Activated CD4-positive, alpha-beta T cell treated with anti-CD3 and anti-CD28 coated beads, Interleukin-2, amount 10 ng/mL, durations not matched to agents 7 days and 5 days (primary cell): ENCODE measurements at regions not wholly inside any gene's neighbourhood (a gene's known extent, or its start where the extent isn't known, plus 50 kb on each side); places are given as distances from the start of the nearest gene placed in this dataset.

Experiments
- CTCF ChIA-PET: fragments of 350-600 bp; sonication (Branson Sonifier 250); formaldehyde crosslinking; loops from one replicate; lab custom pipeline; 2021; ENCODE audit warnings: antibody characterized with exemption; lab: Charles Lee
- POLR2A ChIA-PET: fragments of 350-600 bp; sonication (Branson Sonifier 250); formaldehyde crosslinking; loops from one replicate; lab custom pipeline; 2021; ENCODE audit warnings: antibody characterized with exemption; lab: Charles Lee
- DNase-seq: peaks from one replicate; pipeline ENCODE4 v3.0.0-alpha.2; 2020
- H3K27ac Mint-ChIP-seq: one replicate; pipeline ENCODE4 v1.8.0; 2021; ENCODE audit warnings: mild to moderate bottlenecking, moderate library complexity, mixed read lengths
- H3K27me3 Mint-ChIP-seq: one replicate; pipeline ENCODE4 v1.8.0; 2021; ENCODE audit warnings: mixed read lengths
- H3K36me3 Mint-ChIP-seq: one replicate; pipeline ENCODE4 v1.8.0; 2021; ENCODE audit warnings: low read depth, mixed read lengths
- H3K4me1 Mint-ChIP-seq: one replicate; pipeline ENCODE4 v1.8.0; 2021; ENCODE audit warnings: mixed read lengths
- H3K4me3 Mint-ChIP-seq: one replicate; pipeline ENCODE4 v1.8.0; 2021; ENCODE audit warnings: mild to moderate bottlenecking, moderate library complexity, mixed read lengths
- H3K9me3 Mint-ChIP-seq: one replicate; pipeline ENCODE4 v1.8.0; 2021; ENCODE audit warnings: mixed read lengths

DNA sequence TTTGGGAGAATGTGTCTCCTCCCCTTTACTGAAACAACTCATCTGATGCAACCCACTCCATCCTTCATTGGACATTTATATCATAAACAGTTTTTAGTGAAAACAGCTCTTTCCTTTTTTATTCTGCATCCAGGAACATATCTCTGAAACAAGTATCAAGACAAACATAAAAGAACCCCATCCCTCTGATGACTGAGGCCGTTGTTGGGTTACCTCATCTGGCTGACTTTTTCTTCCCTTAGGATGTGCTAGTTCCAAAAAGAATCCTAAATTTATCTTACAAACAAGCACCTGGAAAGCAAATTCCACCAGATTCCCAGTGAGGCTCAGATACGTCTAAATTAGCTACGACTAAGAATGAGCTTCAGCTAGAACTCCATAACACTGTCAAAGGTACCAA, 483.7 kb upstream of the INTU start:
- H3K9me3 Mint-ChIP-seq = no peaks in the 10 kb centered on the region
- H3K4me1 Mint-ChIP-seq = no peaks in the 10 kb centered on the region
- ChIA-PET CTCF (no interaction called here), POLR2A (no interaction called here)
- H3K27ac Mint-ChIP-seq = no peak overlapping the region
- no peak for DNase-seq
- no peaks in the 10 kb centered on the region for H3K27me3 Mint-ChIP-seq
- no peak overlapping the region for H3K4me3 Mint-ChIP-seq
- H3K36me3 Mint-ChIP-seq = no peaks in the 10 kb centered on the region

DNA sequence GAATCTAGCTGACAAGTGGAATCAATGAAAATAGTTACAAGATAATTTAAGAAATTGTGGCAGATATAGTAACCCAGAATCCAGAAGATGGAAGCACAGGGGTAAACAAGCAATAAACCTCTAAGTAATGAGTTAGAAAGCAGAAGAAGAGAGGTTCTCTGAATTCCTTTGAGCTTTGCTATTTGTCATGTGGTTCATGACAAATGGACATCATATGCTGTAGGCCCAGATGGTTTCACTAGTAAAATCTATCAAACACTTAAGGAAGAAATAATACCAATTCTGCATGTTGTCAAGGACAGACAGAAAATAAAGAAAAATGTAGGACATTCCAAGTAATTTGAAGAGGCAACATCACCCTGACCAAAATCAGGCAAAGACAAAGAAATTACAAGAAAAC, 480.8 kb upstream of the INTU start:
- H3K36me3 Mint-ChIP-seq = no peaks in the 10 kb centered on the region
- H3K27ac Mint-ChIP-seq = no peak overlapping the region
- POLR2A ChIA-PET = interaction anchor here (0.6 kb wide), 1 partner anchor 65 kb away, joined by 3 read pairs; no protein-coding TSS in a partner anchor
- no peaks in the 10 kb centered on the region for H3K4me1 Mint-ChIP-seq
- no peaks in the 10 kb centered on the region for H3K9me3 Mint-ChIP-seq
- no peak overlapping the region for H3K4me3 Mint-ChIP-seq
- no peak for DNase-seq
- H3K27me3 Mint-ChIP-seq = no peaks in the 10 kb centered on the region
- CTCF ChIA-PET = no interaction called here

- Mint-ChIP-seq H3K4me3 (no peak overlapping the region), H3K27ac (no peak overlapping the region)
- POLR2A ChIA-PET = no interaction called here
Observed at GRCh38 chr4:127155116-127155515, 477.6 kb upstream of the INTU start.

GRCh38 chr4:127155555-127155954, 477.2 kb upstream of the INTU start:
- no peak for DNase-seq
- CTCF ChIA-PET = no interaction called here
- Mint-ChIP-seq H3K9me3 (no peaks in the 10 kb centered on the region), H3K36me3 (no peaks in the 10 kb centered on the region), H3K4me1 (no peaks in the 10 kb centered on the region), H3K27ac (no peak overlapping the region), H3K27me3 (no peaks in the 10 kb centered on the region), H3K4me3 (no peak overlapping the region)
- POLR2A ChIA-PET = no interaction called here

More at GRCh38 chr4:127155116-127155515, 477.6 kb upstream of the INTU start:
- Mint-ChIP-seq H3K36me3 (no peaks in the 10 kb centered on the region), H3K27me3 (no peaks in the 10 kb centered on the region), H3K9me3 (no peaks in the 10 kb centered on the region), H3K4me1 (no peaks in the 10 kb centered on the region)
- DNase-seq = no peak
- CTCF ChIA-PET = no interaction called here

DNA sequence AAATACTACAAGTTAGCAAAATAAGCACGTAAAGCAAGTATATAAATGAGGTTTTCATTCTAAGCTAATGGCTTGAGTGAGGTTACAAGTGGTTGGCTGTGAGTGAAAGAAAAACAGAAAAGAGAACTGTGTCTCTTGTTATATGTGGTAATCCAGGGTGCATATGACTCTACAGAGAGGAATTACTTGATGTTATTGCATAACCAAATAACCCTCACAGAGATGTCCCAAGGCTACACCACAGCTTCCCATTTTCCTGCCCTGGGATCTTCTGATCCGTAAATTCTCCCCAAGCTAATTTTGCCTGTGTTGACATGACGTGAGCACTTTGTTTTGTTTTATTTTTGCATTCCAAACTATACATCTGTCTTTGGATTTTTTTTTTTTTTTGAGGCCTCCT, 470.0 kb upstream of the INTU start:
- ChIA-PET POLR2A (interaction anchor here (0.6 kb wide), 1 partner anchor 88 kb away, joined by 7 read pairs; no protein-coding TSS in a partner anchor), CTCF (no interaction called here)
- Mint-ChIP-seq H3K9me3 (peaks cover 7% of the 10 kb centered on the region), H3K4me1 (no peaks in the 10 kb centered on the region), H3K4me3 (no peak overlapping the region), H3K36me3 (no peaks in the 10 kb centered on the region), H3K27ac (no peak overlapping the region), H3K27me3 (no peaks in the 10 kb centered on the region)
- no peak for DNase-seq

GRCh38 chr4:127165971-127166370, 466.8 kb upstream of the INTU start:
- ChIA-PET POLR2A (no interaction called here), CTCF (no interaction called here)
- Mint-ChIP-seq H3K9me3 (peaks cover 4% of the 10 kb centered on the region), H3K4me1 (no peaks in the 10 kb centered on the region), H3K27ac (no peak overlapping the region), H3K36me3 (no peaks in the 10 kb centered on the region), H3K4me3 (no peak overlapping the region), H3K27me3 (no peaks in the 10 kb centered on the region)
- DNase-seq = no peak

GRCh38 chr4:127174201-127174600, 458.6 kb upstream of the INTU start:
- Mint-ChIP-seq H3K27me3 (no peaks in the 10 kb centered on the region), H3K4me3 (no peak overlapping the region), H3K4me1 (no peaks in the 10 kb centered on the region), H3K36me3 (no peaks in the 10 kb centered on the region), H3K9me3 (no peaks in the 10 kb centered on the region), H3K27ac (no peak overlapping the region)
- DNase-seq = no peak
- CTCF ChIA-PET = no interaction called here
- POLR2A ChIA-PET = no interaction called here

DNA sequence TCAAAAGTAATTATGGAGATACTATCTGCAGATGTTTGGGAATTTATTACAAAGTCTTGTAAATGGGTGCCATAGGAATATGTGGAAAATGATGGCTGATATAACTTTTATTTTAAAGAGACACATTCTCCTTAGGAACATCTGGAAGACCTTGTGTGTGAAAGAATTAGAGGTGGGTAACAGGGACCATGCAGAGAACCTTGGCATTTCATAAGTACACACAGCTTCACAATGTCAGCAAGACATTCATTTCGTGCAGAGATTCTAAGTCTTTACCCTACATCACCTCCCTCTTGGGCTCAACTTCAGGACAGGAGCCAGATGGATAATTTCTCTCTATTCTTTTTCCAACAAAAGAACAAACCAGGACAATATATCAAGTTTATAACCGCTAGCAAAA, 458.1 kb upstream of the INTU start:
- Mint-ChIP-seq H3K4me1 (no peaks in the 10 kb centered on the region), H3K4me3 (no peak overlapping the region), H3K9me3 (no peaks in the 10 kb centered on the region), H3K27ac (no peak overlapping the region), H3K36me3 (no peaks in the 10 kb centered on the region), H3K27me3 (no peaks in the 10 kb centered on the region)
- no peak for DNase-seq
- POLR2A ChIA-PET = no interaction called here
- CTCF ChIA-PET = no interaction called here

DNA sequence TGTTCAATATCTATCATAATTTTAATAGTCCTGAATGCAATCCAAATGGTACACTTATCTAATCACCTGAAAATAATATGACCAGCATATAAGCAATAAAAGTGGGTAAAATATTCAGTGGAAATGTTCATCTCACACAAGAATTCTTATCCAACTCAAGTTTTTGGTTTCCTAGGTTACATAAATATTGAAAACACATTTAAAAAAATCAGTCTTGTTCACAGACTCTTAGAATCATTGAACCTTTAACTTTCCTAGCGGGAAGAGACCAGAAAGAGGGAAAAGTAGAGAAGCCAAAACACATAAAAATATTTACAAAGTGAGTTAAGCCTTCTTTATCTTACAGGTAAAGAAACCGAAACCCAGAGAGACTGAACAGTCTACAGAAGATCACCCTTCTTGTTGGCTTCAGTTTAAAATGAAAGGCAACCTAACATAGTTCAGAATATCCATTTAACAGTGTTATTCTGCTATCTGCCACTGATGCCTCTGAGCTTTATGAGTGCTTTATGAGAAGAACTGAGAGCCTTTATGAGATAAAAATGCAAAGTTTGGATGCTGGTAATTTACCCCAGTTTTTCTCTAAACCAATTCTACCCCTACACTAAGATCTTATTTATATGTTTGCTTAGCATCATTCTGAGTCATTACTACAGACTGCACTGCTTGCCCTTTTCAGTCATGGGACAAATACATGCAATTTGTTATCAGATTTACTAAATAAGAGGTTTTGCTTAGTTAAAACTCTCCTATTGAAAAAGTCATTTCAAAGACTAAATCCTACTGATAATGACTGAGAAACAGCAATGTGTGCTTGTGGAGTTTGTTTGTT, 453.3 kb upstream of the INTU start:
- ChIA-PET POLR2A (no interaction called here), CTCF (no interaction called here)

DNA sequence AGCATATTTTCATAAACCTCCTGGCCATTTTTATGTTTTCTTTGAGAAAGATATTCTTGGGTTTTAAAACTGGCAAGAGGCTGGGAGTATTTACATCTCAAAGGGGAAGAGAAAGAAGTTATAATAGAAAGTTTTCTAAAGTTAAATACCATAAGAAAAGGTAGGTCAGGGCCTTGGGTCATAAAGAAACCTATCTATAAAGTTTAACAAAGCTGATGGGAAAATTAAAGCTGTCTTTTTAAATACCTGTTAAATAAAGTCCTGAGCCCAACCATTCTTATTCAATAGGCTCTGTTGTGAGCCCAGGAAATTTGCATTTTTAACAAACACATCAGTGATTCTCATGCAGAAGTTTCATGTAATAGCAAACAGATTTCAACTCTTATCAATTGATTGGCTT, 451.8 kb upstream of the INTU start:
- CTCF ChIA-PET = no interaction called here
- H3K4me1 Mint-ChIP-seq = no peaks in the 10 kb centered on the region
- no peak overlapping the region for H3K4me3 Mint-ChIP-seq
- DNase-seq = no peak
- no peaks in the 10 kb centered on the region for H3K36me3 Mint-ChIP-seq
- H3K9me3 Mint-ChIP-seq = peaks cover 4% of the 10 kb centered on the region
- POLR2A ChIA-PET = no interaction called here
- H3K27me3 Mint-ChIP-seq = no peaks in the 10 kb centered on the region
- no peak overlapping the region for H3K27ac Mint-ChIP-seq

More for the DNA sequence above, 453.3 kb upstream of the INTU start:
- no peak overlapping the region for H3K27ac Mint-ChIP-seq
- H3K27me3 Mint-ChIP-seq = no peaks in the 10 kb centered on the region
- no peaks in the 10 kb centered on the region for H3K9me3 Mint-ChIP-seq
- H3K4me1 Mint-ChIP-seq = no peaks in the 10 kb centered on the region
- no peaks in the 10 kb centered on the region for H3K36me3 Mint-ChIP-seq
- DNase-seq = no peak
- no peak overlapping the region for H3K4me3 Mint-ChIP-seq

DNA sequence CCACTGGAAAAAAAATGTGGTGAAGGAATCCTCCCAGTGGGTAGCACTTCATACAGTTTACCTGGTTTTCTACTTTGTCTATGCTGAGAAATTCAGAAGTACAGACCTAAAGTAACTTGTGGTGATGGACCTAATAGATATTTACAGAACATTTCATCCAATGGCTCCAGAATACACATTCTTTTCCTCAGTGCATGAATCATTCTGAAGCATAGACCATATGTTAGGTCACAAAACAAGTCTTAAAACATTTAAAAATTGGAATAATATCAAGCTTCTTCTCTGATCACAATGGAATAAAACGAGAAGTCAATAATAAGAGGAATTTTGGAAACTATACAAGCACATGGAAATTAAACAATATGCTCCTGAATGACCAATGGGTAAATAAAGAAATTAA, 450.1 kb upstream of the INTU start:
- no peaks in the 10 kb centered on the region for H3K36me3 Mint-ChIP-seq
- ChIA-PET POLR2A (no interaction called here), CTCF (no interaction called here)
- H3K4me3 Mint-ChIP-seq = no peak overlapping the region
- no peak overlapping the region for H3K27ac Mint-ChIP-seq
- no peaks in the 10 kb centered on the region for H3K4me1 Mint-ChIP-seq
- no peaks in the 10 kb centered on the region for H3K27me3 Mint-ChIP-seq
- H3K9me3 Mint-ChIP-seq = peaks cover 4% of the 10 kb centered on the region
- no peak for DNase-seq

DNA sequence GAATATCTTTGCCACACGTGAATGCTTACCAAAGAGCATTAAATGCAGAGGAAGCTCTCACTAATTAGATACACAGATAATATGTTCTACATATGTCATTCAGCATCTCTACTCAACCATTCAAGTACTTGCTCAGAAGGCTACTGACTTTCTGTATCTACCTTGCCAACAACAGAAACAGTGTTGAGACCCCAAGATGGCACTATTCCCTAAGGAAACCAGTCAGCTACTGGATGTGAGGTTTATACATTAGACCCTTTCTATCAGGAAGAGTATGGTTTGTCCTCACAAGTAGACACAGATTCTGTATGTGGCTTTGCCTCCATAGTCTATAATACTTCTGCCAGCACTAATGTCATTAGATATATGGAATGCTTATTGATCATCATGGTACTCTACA, 443.9 kb upstream of the INTU start:
- no peak overlapping the region for H3K4me3 Mint-ChIP-seq
- no peak for DNase-seq
- no peak overlapping the region for H3K27ac Mint-ChIP-seq
- H3K4me1 Mint-ChIP-seq = no peaks in the 10 kb centered on the region
- peaks cover 13% of the 10 kb centered on the region for H3K9me3 Mint-ChIP-seq
- CTCF ChIA-PET = no interaction called here
- H3K27me3 Mint-ChIP-seq = no peaks in the 10 kb centered on the region
- POLR2A ChIA-PET = no interaction called here
- no peaks in the 10 kb centered on the region for H3K36me3 Mint-ChIP-seq

- H3K4me1 Mint-ChIP-seq = no peaks in the 10 kb centered on the region
- DNase-seq = no peak
- peaks cover 18% of the 10 kb centered on the region for H3K9me3 Mint-ChIP-seq
- no peaks in the 10 kb centered on the region for H3K36me3 Mint-ChIP-seq
- no peaks in the 10 kb centered on the region for H3K27me3 Mint-ChIP-seq
- no peak overlapping the region for H3K27ac Mint-ChIP-seq
- POLR2A ChIA-PET = no interaction called here
- no peak overlapping the region for H3K4me3 Mint-ChIP-seq
- CTCF ChIA-PET = no interaction called here
Observed at GRCh38 chr4:127194281-127194680, 438.5 kb upstream of the INTU start.
